Inflammatory macrophage treated with lipopolysaccharide for 1 hour (primary cell): ENCODE measurements at regions not wholly inside any gene's neighbourhood (a gene's known extent, or its start where the extent isn't known, plus 50 kb on each side); places are given as distances from the start of the nearest gene placed in this dataset.

Source experiments
- DNase-seq, 2 donors: peaks; one replicate each; pipeline ENCODE4 v3.0.0-alpha.2; 2020 to 2022

- no peak for DNase-seq
Observed at GRCh38 chr2:2823061-2823753, 492.1 kb upstream of the MYT1L start.

GRCh38 chr2:2822143-2822542 lies 491.1 kb upstream of the MYT1L start:
- no peak for DNase-seq

GRCh38 chr2:2812648-2813047 lies 481.6 kb upstream of the MYT1L start:
- DNase-seq: no peak

GRCh38 chr2:2812117-2812516 lies 481.0 kb upstream of the MYT1L start:
- DNase-seq: no peak

GRCh38 chr2:2810504-2810903 lies 479.4 kb upstream of the MYT1L start:
- DNase-seq: no peak

GRCh38 chr2:2809771-2810170 lies 478.7 kb upstream of the MYT1L start:
- no peak for DNase-seq

- no peak for DNase-seq
Observed at GRCh38 chr2:2808551-2809058, 477.5 kb upstream of the MYT1L start.

- no peak for DNase-seq
Observed at GRCh38 chr2:2806711-2807110, 475.6 kb upstream of the MYT1L start.

GRCh38 chr2:2805263-2805662 lies 474.2 kb upstream of the MYT1L start:
- DNase-seq: no peak

- DNase-seq: no peak
Observed at GRCh38 chr2:2804528-2804927, 473.5 kb upstream of the MYT1L start.

- no peak for DNase-seq
Observed at GRCh38 chr2:2801458-2801857, 470.4 kb upstream of the MYT1L start.

GRCh38 chr2:2800697-2801096 lies 469.6 kb upstream of the MYT1L start:
- no peak for DNase-seq

GRCh38 chr2:2800001-2800400 lies 468.9 kb upstream of the MYT1L start:
- DNase-seq: no peak

- no peak for DNase-seq
Observed at GRCh38 chr2:2799151-2799697, 468.1 kb upstream of the MYT1L start.

- DNase-seq: no peak
Observed at GRCh38 chr2:2798337-2798736, 467.3 kb upstream of the MYT1L start.

GRCh38 chr2:2797797-2798196 lies 466.7 kb upstream of the MYT1L start:
- DNase-seq: no peak

- DNase-seq: no peak
Observed at GRCh38 chr2:2796207-2796606, 465.1 kb upstream of the MYT1L start.

- DNase-seq: no peak
Observed at GRCh38 chr2:2795438-2796091, 464.5 kb upstream of the MYT1L start.

GRCh38 chr2:2793925-2794560 lies 463.0 kb upstream of the MYT1L start:
- DNase-seq: no peak

GRCh38 chr2:2793514-2793913 lies 462.4 kb upstream of the MYT1L start:
- no peak for DNase-seq

GRCh38 chr2:2791606-2792005 lies 460.5 kb upstream of the MYT1L start:
- no peak for DNase-seq

- no peak for DNase-seq
Observed at GRCh38 chr2:2791031-2791430, 460.0 kb upstream of the MYT1L start.

- DNase-seq: no peak
Observed at GRCh38 chr2:2788076-2788475, 457.0 kb upstream of the MYT1L start.
